Esophagus squamous epithelium (tissue), 4 donors: ENCODE measurements at regions not wholly inside any gene's neighbourhood (a gene's known extent, or its start where the extent isn't known, plus 50 kb on each side); places are given as distances from the start of the nearest gene placed in this dataset.

Experiments
- POLR2A ChIP-seq, 4 donors: fragments of 450-650 bp; IDR thresholded peaks; one replicate each; pipeline ENCODE4 v1.6.1; 2017; ENCODE audit warnings: antibody characterized with exemption in 4 of 4, mild to moderate bottlenecking in 4 of 4, moderate library complexity in 3 of 4
- TF ChIP-seq, protein P1 (sequence below), 6 experiments: fragments of 450-650 bp in 4 of 6; fragments of 200-600 bp in 2 of 6; sonication (generic) in 2 of 6; IDR thresholded peaks; one replicate each; pipeline ENCODE4 v1.5.1; 2016 to 2019; ENCODE audit warnings: antibody characterized with exemption in 6 of 6, mild to moderate bottlenecking in 4 of 6, moderate library complexity in 4 of 6

DNA sequence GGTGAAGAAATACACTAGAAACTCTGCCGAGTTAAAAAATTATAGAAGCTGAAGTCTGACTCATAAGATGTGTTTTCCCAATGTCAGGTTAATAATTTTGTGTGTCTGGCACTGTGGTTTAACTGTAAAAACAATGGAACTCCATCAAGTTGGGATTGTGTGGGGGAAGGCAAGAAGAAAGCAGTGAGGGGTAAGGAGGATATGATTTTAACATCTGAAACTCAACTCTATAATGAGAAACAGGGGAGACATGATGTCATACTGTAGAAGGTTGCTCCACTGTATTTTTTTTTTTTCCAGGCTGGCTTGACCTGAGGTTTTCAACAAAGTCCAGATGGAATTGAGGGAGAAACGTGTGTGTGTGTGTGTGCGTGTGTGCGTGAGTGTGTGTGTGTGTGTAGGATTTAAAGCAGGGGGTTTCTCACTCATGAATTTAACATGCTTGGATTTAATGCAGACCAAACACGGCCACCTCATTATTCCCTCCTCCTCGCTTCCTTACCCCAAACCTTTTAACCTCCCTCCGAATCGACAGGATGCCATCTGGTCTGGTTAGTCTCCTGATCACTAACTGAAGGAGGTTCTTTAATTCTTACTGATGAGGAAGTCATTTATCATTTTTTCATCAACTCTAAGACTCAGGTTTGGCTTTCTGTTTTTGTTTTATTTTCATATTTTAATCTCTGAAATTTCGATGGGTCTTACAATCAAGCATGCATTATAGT lies 140.2 kb upstream of the LPAR1 start:
- TF ChIP-seq, protein P1, sequence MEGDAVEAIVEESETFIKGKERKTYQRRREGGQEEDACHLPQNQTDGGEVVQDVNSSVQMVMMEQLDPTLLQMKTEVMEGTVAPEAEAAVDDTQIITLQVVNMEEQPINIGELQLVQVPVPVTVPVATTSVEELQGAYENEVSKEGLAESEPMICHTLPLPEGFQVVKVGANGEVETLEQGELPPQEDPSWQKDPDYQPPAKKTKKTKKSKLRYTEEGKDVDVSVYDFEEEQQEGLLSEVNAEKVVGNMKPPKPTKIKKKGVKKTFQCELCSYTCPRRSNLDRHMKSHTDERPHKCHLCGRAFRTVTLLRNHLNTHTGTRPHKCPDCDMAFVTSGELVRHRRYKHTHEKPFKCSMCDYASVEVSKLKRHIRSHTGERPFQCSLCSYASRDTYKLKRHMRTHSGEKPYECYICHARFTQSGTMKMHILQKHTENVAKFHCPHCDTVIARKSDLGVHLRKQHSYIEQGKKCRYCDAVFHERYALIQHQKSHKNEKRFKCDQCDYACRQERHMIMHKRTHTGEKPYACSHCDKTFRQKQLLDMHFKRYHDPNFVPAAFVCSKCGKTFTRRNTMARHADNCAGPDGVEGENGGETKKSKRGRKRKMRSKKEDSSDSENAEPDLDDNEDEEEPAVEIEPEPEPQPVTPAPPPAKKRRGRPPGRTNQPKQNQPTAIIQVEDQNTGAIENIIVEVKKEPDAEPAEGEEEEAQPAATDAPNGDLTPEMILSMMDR (IDR thresholded peaks at IDR 0.05) = no peak
- TF ChIP-seq POLR2A (IDR thresholded peaks at IDR 0.05) = no peak
